ENCODE measurements at regions not wholly inside any gene's neighbourhood (a gene's known extent, or its start where the extent isn't known, plus 50 kb on each side); places are given as distances from the start of the nearest gene placed in this dataset.

DNA sequence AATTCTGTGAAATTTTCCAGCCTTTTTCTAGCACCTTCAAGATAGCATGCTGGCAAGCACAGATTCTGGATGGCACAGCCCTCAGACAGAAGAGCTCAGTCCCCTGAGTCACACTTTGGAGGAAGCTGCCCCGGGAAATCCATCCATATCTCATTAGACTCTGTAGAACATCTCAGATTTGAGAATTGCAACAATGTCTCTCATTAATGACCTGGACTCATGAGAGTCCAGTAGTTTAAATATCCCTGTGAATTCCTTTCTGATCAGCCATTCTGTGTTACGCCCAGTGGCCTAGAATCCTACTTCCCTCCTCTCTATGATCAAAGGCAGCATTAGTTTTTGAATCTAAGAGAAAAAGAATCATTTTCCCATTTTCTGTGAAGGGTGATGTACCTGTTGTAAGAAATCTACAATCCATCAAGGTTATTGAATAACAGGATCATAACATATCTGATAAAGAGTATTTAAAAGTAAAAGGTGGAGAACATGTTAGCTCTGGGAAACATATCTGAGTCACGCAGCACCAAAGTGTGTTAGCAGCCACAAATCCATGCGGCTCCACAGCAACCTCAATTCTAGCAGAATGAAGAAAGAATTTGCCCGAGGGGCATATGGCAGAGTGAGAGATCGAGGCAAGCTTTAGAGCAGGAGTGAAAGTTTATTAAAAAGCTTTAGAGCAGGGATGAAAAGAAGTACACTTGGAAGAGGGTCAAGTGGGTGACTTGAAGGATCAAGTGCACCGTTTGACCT, 855.6 kb upstream of the TMEM132C start:
- TF ChIP-seq, protein P1, sequence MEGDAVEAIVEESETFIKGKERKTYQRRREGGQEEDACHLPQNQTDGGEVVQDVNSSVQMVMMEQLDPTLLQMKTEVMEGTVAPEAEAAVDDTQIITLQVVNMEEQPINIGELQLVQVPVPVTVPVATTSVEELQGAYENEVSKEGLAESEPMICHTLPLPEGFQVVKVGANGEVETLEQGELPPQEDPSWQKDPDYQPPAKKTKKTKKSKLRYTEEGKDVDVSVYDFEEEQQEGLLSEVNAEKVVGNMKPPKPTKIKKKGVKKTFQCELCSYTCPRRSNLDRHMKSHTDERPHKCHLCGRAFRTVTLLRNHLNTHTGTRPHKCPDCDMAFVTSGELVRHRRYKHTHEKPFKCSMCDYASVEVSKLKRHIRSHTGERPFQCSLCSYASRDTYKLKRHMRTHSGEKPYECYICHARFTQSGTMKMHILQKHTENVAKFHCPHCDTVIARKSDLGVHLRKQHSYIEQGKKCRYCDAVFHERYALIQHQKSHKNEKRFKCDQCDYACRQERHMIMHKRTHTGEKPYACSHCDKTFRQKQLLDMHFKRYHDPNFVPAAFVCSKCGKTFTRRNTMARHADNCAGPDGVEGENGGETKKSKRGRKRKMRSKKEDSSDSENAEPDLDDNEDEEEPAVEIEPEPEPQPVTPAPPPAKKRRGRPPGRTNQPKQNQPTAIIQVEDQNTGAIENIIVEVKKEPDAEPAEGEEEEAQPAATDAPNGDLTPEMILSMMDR (IDR thresholded peaks at IDR 0.05): no peak
- TF ChIP-seq POLR2A (IDR thresholded peaks at IDR 0.05): no peak
